Endodermal cell (in vitro differentiated cells): ENCODE measurements at regions not wholly inside any gene's neighbourhood (a gene's known extent, or its start where the extent isn't known, plus 50 kb on each side); places are given as distances from the start of the nearest gene placed in this dataset.
A peak's percentile ranks its signal among the peaks of the same experiment; 100 is the strongest.

Experiments used
- DNase-seq: peaks from one replicate; pipeline ENCODE4 v3.0.0-alpha.2; 2017
- H3K27ac ChIP-seq: 2 replicates; pipeline ENCODE4 v1.5.1; 2013; ENCODE audit warnings: mild to moderate bottlenecking, low read depth, low read length, moderate library complexity
- H3K27me3 ChIP-seq: 2 replicates; pipeline ENCODE4 v1.6.1; 2013; ENCODE audit warnings: mild to moderate bottlenecking, low read length, moderate library complexity; ENCODE audit not compliant: insufficient read depth, control insufficient read depth, poor library complexity, severe bottlenecking
- H3K36me3 ChIP-seq: 2 replicates; pipeline ENCODE4 v1.7.0; 2013; ENCODE audit warnings: mild to moderate bottlenecking, low read length, moderate library complexity; ENCODE audit not compliant: control insufficient read depth, insufficient read depth
- H3K4me1 ChIP-seq: one replicate; pipeline ENCODE4 v1.7.0; 2013; ENCODE audit warnings: low read length; ENCODE audit not compliant: control insufficient read depth, insufficient read depth
- H3K4me3 ChIP-seq: 2 replicates; pipeline ENCODE4 v1.5.1; 2013; ENCODE audit warnings: mild to moderate bottlenecking, low read length, moderate library complexity
- H3K9ac ChIP-seq: 2 replicates; pipeline ENCODE4 v1.6.1; 2013; ENCODE audit warnings: mild to moderate bottlenecking, low read length, moderate library complexity; ENCODE audit not compliant: poor library complexity, severe bottlenecking; ENCODE audit errors: extremely low read depth
- H3K9me3 ChIP-seq: 2 replicates; pipeline ENCODE4 v1.6.1; 2013; ENCODE audit warnings: mild to moderate bottlenecking, low read length, moderate library complexity; ENCODE audit not compliant: control insufficient read depth
- H3K27ac Mint-ChIP-seq: 2 replicates; pipeline ENCODE4 v1.8.0; 2020; ENCODE audit warnings: mixed read lengths
- H3K27me3 Mint-ChIP-seq: 2 replicates; pipeline ENCODE4 v1.8.0; 2021; ENCODE audit warnings: mild to moderate bottlenecking, mixed read lengths; ENCODE audit not compliant: insufficient read depth
- H3K36me3 Mint-ChIP-seq: 2 replicates; pipeline ENCODE4 v1.8.0; 2020; ENCODE audit warnings: low read depth, mixed read lengths
- H3K4me1 Mint-ChIP-seq: 2 replicates; pipeline ENCODE4 v1.8.0; 2020; ENCODE audit warnings: mixed read lengths
- H3K4me3 Mint-ChIP-seq: 2 replicates; pipeline ENCODE4 v1.8.0; 2020; ENCODE audit warnings: mild to moderate bottlenecking, moderate library complexity, mixed read lengths
- H3K9me3 Mint-ChIP-seq: 2 replicates; pipeline ENCODE4 v1.8.0; 2020; ENCODE audit warnings: mild to moderate bottlenecking, mixed read lengths
- CTCF ChIP-seq: fragments of 200-600 bp; sonication (generic); conservative IDR thresholded peaks from 2 replicates; pipeline ENCODE4 v1.5.0; 2021; ENCODE audit warnings: antibody characterized with exemption, mild to moderate bottlenecking
- WGBS, 2 experiments: methylation state at CpG; one replicate each; pipeline versions ENCODE4 v1.1.5 to v1.1.7; 2013; ENCODE audit warnings: missing lambda C conversion rate in 2 of 2, mixed read lengths in 1 of 2; ENCODE audit not compliant: insufficient coverage in 1 of 2, insufficient read length in 1 of 2; 5-methylcytosine and 5-hydroxymethylcytosine counted together

GRCh38 chr5:179422908-179423481 lies 77.7 kb upstream of the ADAMTS2 start:
- peak; percentile 37 for DNase-seq
- TF ChIP-seq CTCF, result no peak
- Histone ChIP-seq H3K36me3 (no peaks in the 10 kb centered on the region), H3K27me3 (no peaks in the 10 kb centered on the region), H3K4me3 (no peak overlapping the region), H3K9me3 (no peaks in the 10 kb centered on the region), H3K9ac (no peak overlapping the region), H3K4me1 (no peaks in the 10 kb centered on the region), H3K27ac (no peak overlapping the region)
- no peak overlapping the region for H3K27ac Mint-ChIP-seq
- H3K4me1 Mint-ChIP-seq, result peaks cover 11% of the 10 kb centered on the region
- no peak overlapping the region for H3K4me3 Mint-ChIP-seq
- 79% methylated on average over 7 to 11 of the region's 11 CpGs for WGBS, 2 experiments
- no peaks in the 10 kb centered on the region for H3K27me3 Mint-ChIP-seq
- H3K36me3 Mint-ChIP-seq, result no peaks in the 10 kb centered on the region
- no peaks in the 10 kb centered on the region for H3K9me3 Mint-ChIP-seq

- Histone ChIP-seq H3K4me3 (no peak overlapping the region), H3K9me3 (no peaks in the 10 kb centered on the region), H3K9ac (no peak overlapping the region), H3K4me1 (no peaks in the 10 kb centered on the region), H3K27me3 (no peaks in the 10 kb centered on the region), H3K36me3 (no peaks in the 10 kb centered on the region), H3K27ac (no peak overlapping the region)
- DNase-seq, result peak; percentile 30
- no peak overlapping the region for H3K27ac Mint-ChIP-seq
- H3K27me3 Mint-ChIP-seq, result no peaks in the 10 kb centered on the region
- TF ChIP-seq CTCF, result no peak
- no peaks in the 10 kb centered on the region for H3K9me3 Mint-ChIP-seq
- peaks cover 11% of the 10 kb centered on the region for H3K4me1 Mint-ChIP-seq
- no peaks in the 10 kb centered on the region for H3K36me3 Mint-ChIP-seq
- no peak overlapping the region for H3K4me3 Mint-ChIP-seq
- WGBS, 2 experiments, result 88 to 90% methylated on average over 6 to 7 of the region's 7 CpGs
These were observed 77.1 kb upstream of the ADAMTS2 start for GRCh38 chr5:179422213-179422855.

GRCh38 chr5:179421144-179421901 lies 76.1 kb upstream of the ADAMTS2 start:
- Histone ChIP-seq H3K27ac (no peak overlapping the region), H3K4me3 (no peak overlapping the region), H3K27me3 (no peaks in the 10 kb centered on the region), H3K4me1 (no peaks in the 10 kb centered on the region), H3K9ac (no peak overlapping the region), H3K9me3 (no peaks in the 10 kb centered on the region), H3K36me3 (no peaks in the 10 kb centered on the region)
- Mint-ChIP-seq H3K4me3 (no peak overlapping the region), H3K27me3 (peaks cover under 1% of the 10 kb centered on the region), H3K9me3 (no peaks in the 10 kb centered on the region), H3K36me3 (no peaks in the 10 kb centered on the region), H3K4me1 (peaks cover 5% of the 10 kb centered on the region), H3K27ac (no peak overlapping the region)
- peak; percentile 43 for DNase-seq
- 82 to 87% methylated on average over 7 to 15 of the region's 15 CpGs for WGBS, 2 experiments
- no peak for TF ChIP-seq CTCF
